Ovary (tissue), 3 donors: ENCODE measurements at regions not wholly inside any gene's neighbourhood (a gene's known extent, or its start where the extent isn't known, plus 50 kb on each side); places are given as distances from the start of the nearest gene placed in this dataset.

Experiments
- EP300 ChIP-seq: sonication (generic); formaldehyde crosslinking; IDR thresholded peaks from one replicate; pipeline ENCODE4 v1.6.1; 2017; ENCODE audit warnings: antibody characterized with exemption
- TF ChIP-seq, protein P1 (sequence below), 3 donors: fragments of 450-650 bp in 2 of 3; fragments of 200-600 bp in 1 of 3; IDR thresholded peaks; one replicate each; pipeline versions ENCODE4 v1.5.1 to v1.8.0; 2016 to 2022; ENCODE audit warnings: antibody characterized with exemption in 3 of 3, mild to moderate bottlenecking in 1 of 3
- donor health status: DM: no; HTN: no; CAD: no.

DNA sequence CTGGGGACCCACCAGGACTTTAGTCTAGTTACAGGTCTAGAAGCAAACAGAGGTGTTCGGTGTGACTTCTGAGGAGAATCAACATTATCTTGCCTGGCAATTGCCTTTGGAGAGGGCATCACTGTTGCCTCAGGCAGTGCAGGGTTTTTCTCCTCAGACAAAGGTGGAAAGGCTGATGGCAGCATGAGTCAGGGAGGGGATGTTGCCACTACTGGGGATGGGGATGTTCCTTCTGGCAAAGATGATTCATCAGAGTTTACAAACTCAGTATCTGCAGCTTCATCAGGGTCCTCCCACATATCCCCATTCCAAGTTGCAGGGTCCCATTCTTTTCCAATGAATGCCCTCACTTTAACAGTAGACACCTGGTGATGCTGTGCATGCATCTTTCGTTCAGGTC is 91.3 kb upstream of the GALNTL6 start:
- no peak for TF ChIP-seq EP300
- TF ChIP-seq, protein P1, sequence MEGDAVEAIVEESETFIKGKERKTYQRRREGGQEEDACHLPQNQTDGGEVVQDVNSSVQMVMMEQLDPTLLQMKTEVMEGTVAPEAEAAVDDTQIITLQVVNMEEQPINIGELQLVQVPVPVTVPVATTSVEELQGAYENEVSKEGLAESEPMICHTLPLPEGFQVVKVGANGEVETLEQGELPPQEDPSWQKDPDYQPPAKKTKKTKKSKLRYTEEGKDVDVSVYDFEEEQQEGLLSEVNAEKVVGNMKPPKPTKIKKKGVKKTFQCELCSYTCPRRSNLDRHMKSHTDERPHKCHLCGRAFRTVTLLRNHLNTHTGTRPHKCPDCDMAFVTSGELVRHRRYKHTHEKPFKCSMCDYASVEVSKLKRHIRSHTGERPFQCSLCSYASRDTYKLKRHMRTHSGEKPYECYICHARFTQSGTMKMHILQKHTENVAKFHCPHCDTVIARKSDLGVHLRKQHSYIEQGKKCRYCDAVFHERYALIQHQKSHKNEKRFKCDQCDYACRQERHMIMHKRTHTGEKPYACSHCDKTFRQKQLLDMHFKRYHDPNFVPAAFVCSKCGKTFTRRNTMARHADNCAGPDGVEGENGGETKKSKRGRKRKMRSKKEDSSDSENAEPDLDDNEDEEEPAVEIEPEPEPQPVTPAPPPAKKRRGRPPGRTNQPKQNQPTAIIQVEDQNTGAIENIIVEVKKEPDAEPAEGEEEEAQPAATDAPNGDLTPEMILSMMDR (IDR thresholded peaks at IDR 0.05), result no peak
